Prostate gland (tissue), 2 donors: ENCODE measurements at regions not wholly inside any gene's neighbourhood (a gene's known extent, or its start where the extent isn't known, plus 50 kb on each side); places are given as distances from the start of the nearest gene placed in this dataset.
"Not testable (repeated sequence)": the region's sequence is repeated elsewhere in the genome, so short reads cannot be mapped to it uniquely, and the experiment has no call there.

Source experiments
- DNase-seq: peaks from one replicate; pipeline ENCODE4 v3.0.0-alpha.2; 2019; ENCODE audit warnings: low spot score
- H3K27ac ChIP-seq, 2 donors: fragments of 200-600 bp; sonication (generic); 2 replicates each; pipeline ENCODE4 v1.5.1; 2017 to 2019
- H3K27me3 ChIP-seq: fragments of 200-600 bp; sonication (generic); replicated peaks from 2 replicates; pipeline ENCODE4 v1.5.1; 2019; ENCODE audit not compliant: insufficient read depth
- H3K36me3 ChIP-seq, 2 donors: fragments of 200-600 bp; sonication (generic); 1 replicate in 1 of 2; 2 replicates in 1 of 2; pipeline versions ENCODE4 v1.5.1 to v1.8.1; 2017 to 2019
- H3K4me1 ChIP-seq: fragments of 200-600 bp; sonication (generic); replicated peaks from 2 replicates; pipeline ENCODE4 v1.5.1; 2019
- H3K4me3 ChIP-seq, 2 donors: fragments of 200-600 bp; sonication (generic); 2 replicates each; pipeline ENCODE4 v1.5.1; 2017 to 2019
- H3K9me3 ChIP-seq: fragments of 200-600 bp; sonication (generic); 2 replicates; pipeline ENCODE4 v1.5.1; 2017
- POLR2A ChIP-seq: fragments of 450-650 bp; IDR thresholded peaks from one replicate; pipeline ENCODE4 v1.6.1; 2016; ENCODE audit warnings: antibody characterized with exemption, mild to moderate bottlenecking
- POLR2AphosphoS5 ChIP-seq: sonication (generic); formaldehyde crosslinking; IDR thresholded peaks from one replicate; pipeline ENCODE4 v1.6.1; 2017; ENCODE audit warnings: antibody characterized with exemption
- WGBS: methylation state at CpG from one replicate; pipeline ENCODE4 v1.1.5; 2018; 5-methylcytosine and 5-hydroxymethylcytosine counted together
- intact Hi-C: fragments of 100-400 bp; cut with DNase I; formaldehyde crosslinking; loops from one replicate; pipeline ENCODE4 v1.14.2; 2022
- TF ChIP-seq, protein P1 (sequence below), 4 experiments: fragments of 200-600 bp in 2 of 4; fragments of 450-650 bp in 2 of 4; sonication (generic) in 2 of 4; IDR thresholded peaks; 1 replicate in 3 of 4; 2 replicates in 1 of 4; pipeline ENCODE4 v1.5.1; 2016 to 2019; ENCODE audit warnings: antibody characterized with exemption in 4 of 4, mild to moderate bottlenecking in 2 of 4, moderate library complexity in 2 of 4

DNA sequence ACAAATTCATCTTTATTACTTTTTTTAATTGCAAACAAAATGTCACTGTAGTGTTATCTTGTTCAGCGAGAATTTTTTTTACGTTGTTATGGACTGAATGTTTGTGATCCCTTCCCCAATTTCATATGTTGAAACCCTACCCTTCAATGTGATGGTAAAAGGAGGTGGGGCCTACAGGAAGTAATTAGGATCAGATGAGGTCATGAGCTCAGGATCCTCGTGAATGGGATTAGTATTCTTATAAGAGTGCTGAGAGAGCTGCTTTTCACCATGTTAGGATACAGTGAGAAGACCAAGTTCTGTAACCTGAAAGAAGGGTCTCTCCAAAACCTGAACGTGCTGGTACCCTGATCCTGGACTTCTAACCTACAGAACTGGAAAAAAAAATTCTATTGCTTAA lies 646.0 kb upstream of the TMPRSS15 start:
- no peak overlapping the region for H3K4me3 ChIP-seq
- no peaks in the 10 kb centered on the region for H3K36me3 ChIP-seq
- no peaks in the 10 kb centered on the region for H3K27me3 ChIP-seq
- WGBS, result 56% methylated on average over 4 of the region's 4 CpGs
- TF ChIP-seq POLR2A, result no peak
- TF ChIP-seq, protein P1, sequence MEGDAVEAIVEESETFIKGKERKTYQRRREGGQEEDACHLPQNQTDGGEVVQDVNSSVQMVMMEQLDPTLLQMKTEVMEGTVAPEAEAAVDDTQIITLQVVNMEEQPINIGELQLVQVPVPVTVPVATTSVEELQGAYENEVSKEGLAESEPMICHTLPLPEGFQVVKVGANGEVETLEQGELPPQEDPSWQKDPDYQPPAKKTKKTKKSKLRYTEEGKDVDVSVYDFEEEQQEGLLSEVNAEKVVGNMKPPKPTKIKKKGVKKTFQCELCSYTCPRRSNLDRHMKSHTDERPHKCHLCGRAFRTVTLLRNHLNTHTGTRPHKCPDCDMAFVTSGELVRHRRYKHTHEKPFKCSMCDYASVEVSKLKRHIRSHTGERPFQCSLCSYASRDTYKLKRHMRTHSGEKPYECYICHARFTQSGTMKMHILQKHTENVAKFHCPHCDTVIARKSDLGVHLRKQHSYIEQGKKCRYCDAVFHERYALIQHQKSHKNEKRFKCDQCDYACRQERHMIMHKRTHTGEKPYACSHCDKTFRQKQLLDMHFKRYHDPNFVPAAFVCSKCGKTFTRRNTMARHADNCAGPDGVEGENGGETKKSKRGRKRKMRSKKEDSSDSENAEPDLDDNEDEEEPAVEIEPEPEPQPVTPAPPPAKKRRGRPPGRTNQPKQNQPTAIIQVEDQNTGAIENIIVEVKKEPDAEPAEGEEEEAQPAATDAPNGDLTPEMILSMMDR (IDR thresholded peaks at IDR 0.05), result no peak
- TF ChIP-seq POLR2AphosphoS5, result no peak
- DNase-seq, result no peak
- intact Hi-C loops, result no loop called here
- no peaks in the 10 kb centered on the region for H3K4me1 ChIP-seq
- H3K27ac ChIP-seq, result no peak overlapping the region
- H3K9me3 ChIP-seq, result no peaks in the 10 kb centered on the region

DNA sequence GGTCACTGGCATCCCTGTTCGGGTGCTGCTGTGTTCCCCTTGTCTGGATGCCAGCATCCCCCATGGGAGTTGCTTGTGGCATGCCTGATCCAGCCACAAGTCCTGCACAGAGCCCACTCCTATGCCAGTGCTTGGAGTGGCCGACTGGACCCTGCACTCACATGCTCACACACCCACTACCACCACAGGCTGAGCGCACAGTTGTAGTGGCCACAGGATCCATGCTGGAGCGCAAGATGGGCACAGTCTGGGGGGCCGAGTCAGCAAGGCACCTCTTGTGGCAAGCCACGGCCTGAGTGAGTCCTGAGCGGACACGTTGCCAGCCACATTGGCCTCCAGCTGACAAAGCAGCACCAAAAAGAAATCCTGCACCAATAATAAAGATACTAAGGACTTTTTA lies 661.6 kb upstream of the TMPRSS15 start:
- no peak overlapping the region for H3K27ac ChIP-seq
- WGBS, result 93% methylated on average over 8 of the region's 8 CpGs
- H3K27me3 ChIP-seq, result no peaks in the 10 kb centered on the region
- no peaks in the 10 kb centered on the region for H3K4me1 ChIP-seq
- H3K36me3 ChIP-seq, result no peaks in the 10 kb centered on the region
- intact Hi-C loops, result no loop called here
- TF ChIP-seq POLR2AphosphoS5 (no peak), POLR2A (no peak)
- TF ChIP-seq, protein P1 (IDR thresholded peaks at IDR 0.05), result no peak
- H3K9me3 ChIP-seq, result no peaks in the 10 kb centered on the region
- H3K4me3 ChIP-seq, result no peak overlapping the region
- no peak for DNase-seq

DNA sequence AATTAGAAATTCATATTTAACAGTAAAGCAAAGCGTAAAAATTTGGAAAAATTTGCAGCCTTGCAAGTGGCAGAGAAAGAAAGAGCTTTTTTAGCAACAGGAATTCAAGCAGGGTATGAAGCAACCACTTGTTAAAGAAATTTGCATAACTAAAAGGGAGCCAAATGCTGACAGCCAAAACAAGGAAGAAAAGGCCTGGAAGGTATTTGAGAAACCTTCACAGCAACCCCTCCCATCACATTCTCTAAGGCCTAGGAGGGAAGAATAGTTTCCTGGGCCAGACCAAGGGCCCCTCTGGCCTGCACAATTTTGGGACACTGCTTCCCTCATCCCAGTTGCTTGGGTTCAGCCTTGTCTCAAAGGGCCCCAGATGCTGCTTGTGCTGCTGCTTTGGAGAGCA lies 672.4 kb upstream of the TMPRSS15 start:
- intact Hi-C loops, result no loop called here
- no peaks in the 10 kb centered on the region for H3K9me3 ChIP-seq
- no peaks in the 10 kb centered on the region for H3K27me3 ChIP-seq
- no peak overlapping the region for H3K27ac ChIP-seq
- H3K36me3 ChIP-seq, result no peaks in the 10 kb centered on the region
- DNase-seq, result no peak
- H3K4me1 ChIP-seq, result no peaks in the 10 kb centered on the region
- 92% methylated on average over 1 of the region's 1 CpG for WGBS
- TF ChIP-seq POLR2AphosphoS5 (no peak), POLR2A (no peak)
- TF ChIP-seq, protein P1 (IDR thresholded peaks at IDR 0.05), result no peak
- no peak overlapping the region for H3K4me3 ChIP-seq

DNA sequence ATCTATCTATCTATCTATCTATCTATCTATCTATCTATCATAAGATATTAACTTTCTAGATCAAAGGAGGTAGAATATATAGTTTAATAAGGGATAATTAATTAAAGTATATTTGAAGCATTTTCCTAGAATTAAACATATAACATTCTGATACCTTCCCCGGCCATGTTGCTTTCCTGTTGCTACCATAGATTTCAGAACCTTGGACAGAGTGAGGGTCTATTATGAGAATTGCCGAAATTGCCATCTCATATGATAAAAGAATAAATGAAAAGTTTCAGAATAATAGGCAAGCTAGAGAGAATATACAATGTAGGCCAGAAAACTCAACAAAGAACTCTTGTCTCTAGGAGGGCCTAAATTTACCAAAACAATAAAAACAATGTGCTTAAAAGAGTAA lies 706.1 kb upstream of the TMPRSS15 start:
- H3K27ac ChIP-seq, result no peak overlapping the region
- intact Hi-C loops, result no loop called here
- H3K36me3 ChIP-seq, result no peaks in the 10 kb centered on the region
- 81% methylated on average over 2 of the region's 2 CpGs for WGBS
- H3K27me3 ChIP-seq, result no peaks in the 10 kb centered on the region
- H3K9me3 ChIP-seq, result no peaks in the 10 kb centered on the region
- no peak for TF ChIP-seq POLR2A
- TF ChIP-seq, protein P1 (IDR thresholded peaks at IDR 0.05), result no peak
- H3K4me1 ChIP-seq, result no peaks in the 10 kb centered on the region
- no peak overlapping the region for H3K4me3 ChIP-seq
- no peak for DNase-seq

DNA sequence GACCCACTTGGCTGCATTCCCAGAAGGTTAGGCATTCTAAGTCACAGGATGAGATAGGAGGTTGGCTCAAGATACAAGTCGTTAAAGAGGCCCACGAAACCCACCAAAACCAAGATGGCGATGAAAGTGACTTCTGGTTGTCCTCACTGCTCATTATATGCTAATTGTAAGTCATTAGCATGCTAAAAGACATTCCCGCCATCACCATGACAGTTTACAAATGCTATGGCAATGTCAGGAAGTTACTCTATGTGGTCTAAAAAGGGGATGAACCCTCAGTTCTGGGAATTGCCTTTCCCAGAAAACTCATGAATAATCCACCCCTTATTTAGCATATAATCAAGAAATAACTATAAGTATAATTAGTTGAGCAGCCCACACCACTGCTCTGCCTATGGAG lies 715.7 kb upstream of the TMPRSS15 start:
- H3K4me1 ChIP-seq, H3K27ac ChIP-seq, DNase-seq, H3K9me3 ChIP-seq, H3K36me3 ChIP-seq, intact Hi-C loops, H3K4me3 ChIP-seq, H3K27me3 ChIP-seq: not testable (repeated sequence)
- WGBS, result 91% methylated on average over 4 of the region's 4 CpGs
